Nephron progenitor cell (in vitro differentiated cells): ENCODE measurements at regions not wholly inside any gene's neighbourhood (a gene's known extent, or its start where the extent isn't known, plus 50 kb on each side); places are given as distances from the start of the nearest gene placed in this dataset.

Source experiments
- DNase-seq: peaks from one replicate; pipeline ENCODE4 v3.0.0; 2021
- H3K27ac Mint-ChIP-seq: 2 replicates; pipeline ENCODE4 v1.8.0; 2021; ENCODE audit warnings: mild to moderate bottlenecking, moderate library complexity, mixed read lengths
- H3K27me3 Mint-ChIP-seq: 2 replicates; pipeline ENCODE4 v1.8.0; 2021; ENCODE audit warnings: mild to moderate bottlenecking, low read depth, mixed read lengths; ENCODE audit not compliant: poor library complexity
- H3K36me3 Mint-ChIP-seq: 2 replicates; pipeline ENCODE4 v1.8.0; 2021; ENCODE audit warnings: low read depth, mixed read lengths
- H3K4me1 Mint-ChIP-seq: 2 replicates; pipeline ENCODE4 v1.8.0; 2021; ENCODE audit warnings: mixed read lengths
- H3K4me3 Mint-ChIP-seq: 2 replicates; pipeline ENCODE4 v1.8.0; 2021; ENCODE audit warnings: mild to moderate bottlenecking, moderate library complexity, mixed read lengths
- H3K9me3 Mint-ChIP-seq: 2 replicates; pipeline ENCODE4 v1.8.0; 2021; ENCODE audit warnings: mild to moderate bottlenecking, moderate library complexity, mixed read lengths
- CTCF ChIP-seq: fragments of 200-600 bp; sonication (generic); IDR thresholded peaks from 2 replicates; pipeline ENCODE4 v1.5.0; 2021; ENCODE audit warnings: antibody characterized with exemption

GRCh38 chr20:46827718-46828458 lies 66.8 kb upstream of the EYA2 start:
- peaks cover 21% of the 10 kb centered on the region for H3K4me1 Mint-ChIP-seq
- DNase-seq: no peak
- TF ChIP-seq CTCF: no peak
- peaks cover 28% of the 10 kb centered on the region for H3K9me3 Mint-ChIP-seq
- H3K27me3 Mint-ChIP-seq: peaks cover 13% of the 10 kb centered on the region
- H3K27ac Mint-ChIP-seq: peak overlapping the region; percentile 5
- no peaks in the 10 kb centered on the region for H3K36me3 Mint-ChIP-seq
- H3K4me3 Mint-ChIP-seq: no peak overlapping the region

DNA sequence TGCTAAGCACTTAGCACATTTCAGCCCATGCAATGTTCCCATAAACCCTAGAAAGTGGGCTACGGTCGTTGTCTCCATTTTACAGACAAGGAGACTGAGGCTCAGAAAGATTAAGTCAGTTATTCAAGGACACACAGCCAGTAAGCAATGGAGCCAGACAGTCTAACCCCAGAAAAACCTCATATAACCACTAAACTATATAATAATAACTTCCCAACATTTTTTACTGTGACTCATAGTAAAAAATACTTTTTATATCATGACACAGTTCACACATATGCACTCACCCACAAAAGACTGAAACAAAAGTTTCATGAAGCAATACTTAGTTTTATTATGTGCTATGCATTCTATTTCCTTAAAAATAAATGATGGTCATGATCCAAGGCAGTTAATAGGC lies 66.2 kb upstream of the EYA2 start:
- TF ChIP-seq CTCF: no peak
- Mint-ChIP-seq H3K4me1 (peaks cover 17% of the 10 kb centered on the region), H3K4me3 (no peak overlapping the region), H3K27me3 (peaks cover 13% of the 10 kb centered on the region), H3K36me3 (no peaks in the 10 kb centered on the region), H3K27ac (no peak overlapping the region), H3K9me3 (peaks cover 28% of the 10 kb centered on the region)
- DNase-seq: no peak

DNA sequence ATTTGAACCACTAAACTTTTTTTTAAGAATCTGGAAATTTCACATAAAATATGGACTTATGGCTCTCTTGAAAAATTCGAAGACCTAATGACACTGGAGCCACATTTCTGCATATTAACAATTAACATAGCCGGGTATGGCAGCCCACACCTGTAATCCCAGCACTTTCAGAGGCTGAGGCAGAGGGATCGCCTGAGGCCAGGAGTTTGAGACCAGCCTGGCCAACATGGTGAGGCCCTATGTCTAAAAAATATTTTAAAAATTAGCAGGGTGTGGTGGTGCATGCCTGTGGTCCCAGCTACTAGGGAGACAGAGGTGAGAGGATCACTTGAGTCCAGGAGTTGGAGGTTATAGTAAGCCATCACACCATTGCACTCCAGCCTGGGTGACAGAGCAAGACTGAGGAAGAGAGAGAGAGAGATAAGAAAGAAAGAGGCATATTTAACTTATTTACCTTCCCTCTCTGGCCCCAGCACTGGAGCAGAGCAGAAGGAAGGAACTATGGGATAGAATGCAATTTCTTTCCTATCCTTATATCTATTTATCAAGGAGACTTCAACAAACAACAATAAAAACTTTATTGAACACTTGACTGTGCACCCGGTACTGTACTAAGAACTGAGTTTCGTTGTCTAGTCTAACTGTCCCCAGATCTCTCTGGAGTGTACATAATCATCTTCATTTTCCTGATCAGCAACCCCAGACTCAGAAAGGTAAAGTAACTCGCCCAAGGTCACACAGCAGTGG lies 63.6 kb upstream of the EYA2 start:
- H3K36me3 Mint-ChIP-seq: no peaks in the 10 kb centered on the region
- H3K27me3 Mint-ChIP-seq: peaks cover 13% of the 10 kb centered on the region
- H3K9me3 Mint-ChIP-seq: peaks cover 4% of the 10 kb centered on the region
- no peak for TF ChIP-seq CTCF
- peaks cover 22% of the 10 kb centered on the region for H3K4me1 Mint-ChIP-seq
- DNase-seq: no peak
- H3K4me3 Mint-ChIP-seq: no peak overlapping the region
- H3K27ac Mint-ChIP-seq: no peak overlapping the region

DNA sequence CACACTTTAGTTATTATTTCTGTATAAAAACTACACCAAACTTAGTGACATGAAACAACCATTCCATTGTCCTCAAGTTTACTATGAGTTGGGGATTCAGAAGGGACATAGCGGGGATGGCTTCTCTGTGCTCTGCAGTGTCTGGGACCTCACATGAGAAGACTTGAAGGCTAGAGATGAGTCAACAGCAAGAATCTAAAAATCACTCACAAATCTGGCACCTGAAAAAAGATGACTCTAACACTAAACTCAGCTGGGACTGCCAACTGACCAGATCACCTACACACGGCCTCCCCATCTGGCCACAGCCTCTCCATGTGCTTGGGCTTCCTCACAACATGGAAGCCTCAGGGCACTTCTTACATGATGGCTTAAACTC lies 63.0 kb upstream of the EYA2 start:
- no peak for TF ChIP-seq CTCF
- Mint-ChIP-seq H3K27ac (no peak overlapping the region), H3K9me3 (peaks cover 4% of the 10 kb centered on the region), H3K27me3 (peaks cover 13% of the 10 kb centered on the region), H3K4me1 (peaks cover 23% of the 10 kb centered on the region), H3K4me3 (no peak overlapping the region), H3K36me3 (no peaks in the 10 kb centered on the region)
- DNase-seq: no peak

- Mint-ChIP-seq H3K27ac (no peak overlapping the region), H3K4me1 (peaks cover 28% of the 10 kb centered on the region), H3K4me3 (no peak overlapping the region), H3K9me3 (peaks cover 4% of the 10 kb centered on the region), H3K27me3 (peaks cover 10% of the 10 kb centered on the region), H3K36me3 (no peaks in the 10 kb centered on the region)
- no peak for DNase-seq
- TF ChIP-seq CTCF: no peak
These were observed 62.1 kb upstream of the EYA2 start for GRCh38 chr20:46832555-46832954.
